Pancreas (tissue), 10 donors: ENCODE measurements at regions not wholly inside any gene's neighbourhood (a gene's known extent, or its start where the extent isn't known, plus 50 kb on each side); places are given as distances from the start of the nearest gene placed in this dataset.
A peak's percentile ranks its signal among the peaks of the same experiment; 100 is the strongest.

Source experiments
- ATAC-seq, 4 donors: fragments of 200-7000 bp; cut with Tn5 transposase; one replicate each; pipeline versions ENCODE4 v1.8.0 to v1.9.1; 2020; ENCODE audit warnings: mild to moderate bottlenecking in 4 of 4, moderate library complexity in 4 of 4
- DNase-seq, 6 donors: peaks; one replicate each; pipeline ENCODE4 v3.0.0-alpha.2; 2020
- FAIRE-seq: peaks from 2 replicates; lab custom pipeline; 2012; peaks lifted over from hg19 to GRCh38; lab: Jason Lieb, UNC
- H3K27ac ChIP-seq, 4 donors: fragments of 200-600 bp; sonication (generic); 1 replicate in 3 of 4; 2 replicates in 1 of 4; pipeline versions ENCODE4 v1.5.0 to v1.8.0; 2020
- H3K27me3 ChIP-seq, 4 donors: fragments of 200-600 bp; one replicate each; pipeline ENCODE4 v1.8.0; 2021
- H3K36me3 ChIP-seq, 3 donors: fragments of 200-600 bp; sonication (generic) in 1 of 3; one replicate each; pipeline versions ENCODE4 v1.5.0 to v1.8.0; 2020 to 2021
- H3K4me1 ChIP-seq, 3 donors: fragments of 200-600 bp; one replicate each; pipeline ENCODE4 v1.8.0; 2021
- H3K4me3 ChIP-seq, 4 donors: fragments of 200-600 bp; sonication (generic) in 2 of 4; one replicate each; pipeline versions ENCODE4 v1.5.0 to v1.8.0; 2020 to 2021
- H3K9me3 ChIP-seq, 4 donors: fragments of 200-600 bp; one replicate each; pipeline ENCODE4 v1.8.0; 2021
- WGBS, 2 donors: extraction: QIAGEN DNeasy Blood & Tissue Kit; methylation state at CpG; one replicate each; pipeline ENCODE4 v1.1.7; 2013; 5-methylcytosine and 5-hydroxymethylcytosine counted together
- intact Hi-C, 3 donors: fragments of 100-400 bp; cut with DNase I; formaldehyde crosslinking; loops; one replicate each; pipeline versions ENCODE4 v1.11.1 to v1.14.2; 2022
- TF ChIP-seq, protein P1 (sequence below), 4 donors: fragments of 200-600 bp; sonication (generic) in 3 of 4; IDR thresholded peaks; one replicate each; pipeline versions ENCODE4 v1.5.0 to v1.8.0; 2021; ENCODE audit warnings: antibody characterized with exemption in 4 of 4
- donor health status: healthy with polysubstance abuse.
- donor health status: DM: no; HTN: no; CAD: no; lungs with moderate emphysema.
- donor health status: DM: no; HTN: no; CAD: no.
- donor health status: control.
- donor health status: control.
- donor health status: Bipolar disorder and iron deficiency.
- donor health status: DM: yes; HTN: yes; CAD: no.
- donor health status: DM: no; HTN: no; CAD: no.
- donor health status: DM: no; HTN: no; CAD: no.
- donor health status: DM: yes; HTN: yes; CAD: no.

DNA sequence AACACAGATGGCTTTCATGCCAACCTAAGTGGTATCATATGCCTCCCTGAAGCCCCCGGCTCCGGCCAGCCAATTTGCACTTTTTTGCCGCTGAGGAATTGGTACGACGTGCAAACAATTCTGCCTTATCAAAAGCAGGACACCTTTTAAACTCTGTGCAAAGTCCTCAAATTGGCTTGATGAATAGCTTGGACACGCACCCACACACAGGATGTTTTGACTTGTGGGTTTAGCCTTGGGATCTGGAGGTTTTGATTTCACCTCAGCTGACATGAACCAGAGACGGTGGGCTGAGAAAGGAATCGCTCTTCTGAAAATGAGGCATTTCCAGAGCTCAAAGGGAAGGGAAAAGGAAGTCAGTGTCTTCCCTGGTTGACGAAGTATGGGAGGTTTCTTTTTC, 110.8 kb upstream of the SHOX start:
- Histone ChIP-seq H3K27me3 (no peaks in the 10 kb centered on the region), H3K27ac (no peak overlapping the region), H3K4me3 (no peak overlapping the region), H3K36me3 (no peaks in the 10 kb centered on the region), H3K9me3 (no peaks in the 10 kb centered on the region), H3K4me1 (no peaks in the 10 kb centered on the region)
- intact Hi-C loops, result no loop called here
- ATAC-seq, result no peak
- TF ChIP-seq, protein P1, sequence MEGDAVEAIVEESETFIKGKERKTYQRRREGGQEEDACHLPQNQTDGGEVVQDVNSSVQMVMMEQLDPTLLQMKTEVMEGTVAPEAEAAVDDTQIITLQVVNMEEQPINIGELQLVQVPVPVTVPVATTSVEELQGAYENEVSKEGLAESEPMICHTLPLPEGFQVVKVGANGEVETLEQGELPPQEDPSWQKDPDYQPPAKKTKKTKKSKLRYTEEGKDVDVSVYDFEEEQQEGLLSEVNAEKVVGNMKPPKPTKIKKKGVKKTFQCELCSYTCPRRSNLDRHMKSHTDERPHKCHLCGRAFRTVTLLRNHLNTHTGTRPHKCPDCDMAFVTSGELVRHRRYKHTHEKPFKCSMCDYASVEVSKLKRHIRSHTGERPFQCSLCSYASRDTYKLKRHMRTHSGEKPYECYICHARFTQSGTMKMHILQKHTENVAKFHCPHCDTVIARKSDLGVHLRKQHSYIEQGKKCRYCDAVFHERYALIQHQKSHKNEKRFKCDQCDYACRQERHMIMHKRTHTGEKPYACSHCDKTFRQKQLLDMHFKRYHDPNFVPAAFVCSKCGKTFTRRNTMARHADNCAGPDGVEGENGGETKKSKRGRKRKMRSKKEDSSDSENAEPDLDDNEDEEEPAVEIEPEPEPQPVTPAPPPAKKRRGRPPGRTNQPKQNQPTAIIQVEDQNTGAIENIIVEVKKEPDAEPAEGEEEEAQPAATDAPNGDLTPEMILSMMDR (IDR thresholded peaks at IDR 0.05), result no peak
- WGBS, 2 donors, result 36 to 44% methylated on average over 9 of the region's 9 CpGs
- no peak for DNase-seq
- no peak for FAIRE-seq

DNA sequence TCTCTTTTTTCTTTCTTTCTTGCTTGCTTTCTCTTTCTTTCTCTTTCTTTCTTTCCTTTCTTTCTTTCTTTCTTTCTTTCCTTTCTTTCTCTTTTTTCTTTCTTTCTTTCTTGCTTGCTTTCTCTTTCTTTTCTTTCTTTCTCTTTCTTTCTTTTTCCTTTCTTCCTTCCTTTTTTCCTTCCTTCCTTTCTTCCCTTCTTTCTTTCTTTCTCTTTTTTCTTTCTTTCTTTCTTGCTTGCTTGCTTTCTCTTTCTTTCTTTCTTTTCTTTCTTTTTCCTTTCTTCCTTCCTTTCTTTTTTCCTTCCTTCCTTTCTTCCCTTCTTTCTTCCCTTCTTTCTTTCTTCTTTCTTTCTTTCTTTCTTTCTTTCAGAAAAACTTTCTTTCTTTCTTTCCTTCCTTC, 108.1 kb upstream of the SHOX start:
- no peak for DNase-seq
- intact Hi-C loops, result no loop called here
- ATAC-seq, result no peak
- H3K27me3 ChIP-seq, result no peaks in the 10 kb centered on the region
- H3K4me3 ChIP-seq, result no peak overlapping the region
- TF ChIP-seq, protein P1 (IDR thresholded peaks at IDR 0.05), result no peak
- H3K4me1 ChIP-seq, result no peaks in the 10 kb centered on the region
- H3K27ac ChIP-seq, result no peak overlapping the region
- H3K36me3 ChIP-seq, result no peaks in the 10 kb centered on the region
- no peaks in the 10 kb centered on the region for H3K9me3 ChIP-seq
- no peak for FAIRE-seq

DNA sequence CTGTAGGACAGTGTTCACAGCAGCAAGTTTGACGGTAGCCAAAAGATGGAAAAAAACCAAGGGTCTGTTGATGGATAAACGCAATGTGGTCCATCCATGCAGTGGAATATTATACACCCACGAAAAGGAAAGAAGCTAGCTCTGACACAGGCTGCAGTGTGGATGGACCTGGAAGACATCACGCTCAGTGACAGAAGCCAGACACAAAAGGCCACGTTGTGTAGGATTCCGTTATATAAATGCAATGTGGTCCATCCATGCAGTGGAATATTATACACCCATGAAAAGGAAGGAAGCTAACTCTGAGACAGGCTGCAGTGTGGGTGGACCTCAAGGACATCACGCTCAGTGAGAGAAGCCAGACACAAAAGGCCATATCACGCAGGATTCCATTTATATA, 105.5 kb upstream of the SHOX start:
- ATAC-seq (no peak), DNase-seq (no peak), FAIRE-seq (no peak)
- no peaks in the 10 kb centered on the region for H3K36me3 ChIP-seq
- no peaks in the 10 kb centered on the region for H3K9me3 ChIP-seq
- no peaks in the 10 kb centered on the region for H3K4me1 ChIP-seq
- no peak overlapping the region for H3K27ac ChIP-seq
- TF ChIP-seq, protein P1 (IDR thresholded peaks at IDR 0.05), result no peak
- intact Hi-C loops, result no loop called here
- H3K27me3 ChIP-seq, result no peaks in the 10 kb centered on the region
- 76 to 83% methylated on average over 8 of the region's 8 CpGs for WGBS, 2 donors
- no peak overlapping the region for H3K4me3 ChIP-seq

DNA sequence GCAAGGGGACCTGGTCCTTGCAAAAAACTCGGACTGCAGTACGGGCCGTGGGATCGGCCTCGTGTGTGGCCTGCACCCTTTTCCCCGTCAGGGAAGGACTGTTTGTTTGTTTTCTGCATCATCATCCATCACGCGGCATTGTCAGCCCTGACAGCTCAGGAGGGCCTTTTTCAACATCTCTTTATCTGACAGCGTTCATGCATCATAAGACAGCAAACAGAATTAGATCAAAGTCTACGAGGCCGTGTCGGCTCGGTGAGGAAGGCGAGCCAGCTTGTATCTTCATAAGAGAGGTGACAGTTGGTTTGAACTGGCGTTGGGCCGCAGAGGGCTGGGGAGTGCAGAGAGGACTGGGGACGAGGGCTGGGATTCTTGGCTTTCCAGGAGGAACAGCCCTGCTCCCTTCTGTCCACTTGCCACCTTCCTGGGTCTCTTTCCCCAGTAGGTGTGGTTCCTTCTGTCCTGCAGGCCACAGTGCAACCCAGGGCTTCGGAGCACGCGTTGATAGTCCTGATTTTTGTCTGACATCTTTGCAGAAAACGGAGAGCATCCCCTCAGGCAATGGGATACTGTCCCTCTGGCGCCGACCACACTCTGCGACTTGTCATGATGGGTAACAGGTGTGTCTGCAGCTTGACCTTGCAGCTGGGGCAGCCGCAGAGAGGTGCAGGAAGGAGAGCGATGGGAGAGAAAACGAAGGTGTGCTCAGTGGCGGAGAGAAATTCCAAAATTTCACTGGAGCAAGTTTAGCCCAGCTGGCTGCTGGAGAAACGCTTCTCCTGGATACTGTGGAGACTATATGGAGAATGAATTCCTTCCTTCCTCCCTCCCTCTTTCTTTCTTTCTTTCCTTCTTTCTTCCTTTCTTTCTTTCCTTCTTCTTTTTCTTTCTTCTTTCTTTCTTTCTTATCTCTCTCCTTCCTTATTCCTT, 104.0 kb upstream of the SHOX start:
- Histone ChIP-seq H3K27me3 (no peaks in the 10 kb centered on the region), H3K9me3 (no peaks in the 10 kb centered on the region), H3K27ac (no peak overlapping the region), H3K36me3 (no peaks in the 10 kb centered on the region), H3K4me3 (no peak overlapping the region), H3K4me1 (no peaks in the 10 kb centered on the region)
- TF ChIP-seq, protein P1 (IDR thresholded peaks at IDR 0.05), result no peak
- ATAC-seq, result peak in 1 of 4 donors; percentile 8
- WGBS, 2 donors, result 9 to 15% methylated on average over 29 of the region's 29 CpGs
- no peak for FAIRE-seq
- no peak for DNase-seq
- intact Hi-C loops, result no loop called here
